Pancreas (tissue), 10 donors: ENCODE measurements at regions not wholly inside any gene's neighbourhood (a gene's known extent, or its start where the extent isn't known, plus 50 kb on each side); places are given as distances from the start of the nearest gene placed in this dataset.
A peak's percentile ranks its signal among the peaks of the same experiment; 100 is the strongest.

Experiments used
- ATAC-seq, 4 donors: fragments of 200-7000 bp; cut with Tn5 transposase; one replicate each; pipeline versions ENCODE4 v1.8.0 to v1.9.1; 2020; ENCODE audit warnings: mild to moderate bottlenecking in 4 of 4, moderate library complexity in 4 of 4
- DNase-seq, 6 donors: peaks; one replicate each; pipeline ENCODE4 v3.0.0-alpha.2; 2020
- FAIRE-seq: peaks from 2 replicates; lab custom pipeline; 2012; peaks lifted over from hg19 to GRCh38; lab: Jason Lieb, UNC
- H3K27ac ChIP-seq, 4 donors: fragments of 200-600 bp; sonication (generic); 1 replicate in 3 of 4; 2 replicates in 1 of 4; pipeline versions ENCODE4 v1.5.0 to v1.8.0; 2020
- H3K27me3 ChIP-seq, 4 donors: fragments of 200-600 bp; one replicate each; pipeline ENCODE4 v1.8.0; 2021
- H3K36me3 ChIP-seq, 3 donors: fragments of 200-600 bp; sonication (generic) in 1 of 3; one replicate each; pipeline versions ENCODE4 v1.5.0 to v1.8.0; 2020 to 2021
- H3K4me1 ChIP-seq, 3 donors: fragments of 200-600 bp; one replicate each; pipeline ENCODE4 v1.8.0; 2021
- H3K4me3 ChIP-seq, 4 donors: fragments of 200-600 bp; sonication (generic) in 2 of 4; one replicate each; pipeline versions ENCODE4 v1.5.0 to v1.8.0; 2020 to 2021
- H3K9me3 ChIP-seq, 4 donors: fragments of 200-600 bp; one replicate each; pipeline ENCODE4 v1.8.0; 2021
- CTCF ChIP-seq, 4 donors: fragments of 200-600 bp; sonication (generic) in 3 of 4; IDR thresholded peaks; one replicate each; pipeline versions ENCODE4 v1.5.0 to v1.8.0; 2021; ENCODE audit warnings: antibody characterized with exemption in 4 of 4
- whole genome bisulfite sequencing, 2 donors: extraction: QIAGEN DNeasy Blood & Tissue Kit; methylation state at CpG; one replicate each; pipeline ENCODE4 v1.1.7; 2013; 5-methylcytosine and 5-hydroxymethylcytosine counted together
- intact Hi-C, 3 donors: fragments of 100-400 bp; cut with DNase I; formaldehyde crosslinking; loops; one replicate each; pipeline versions ENCODE4 v1.11.1 to v1.14.2; 2022
- donor health status: healthy with polysubstance abuse.
- donor health status: DM: no; HTN: no; CAD: no; lungs with moderate emphysema.
- donor health status: DM: no; HTN: no; CAD: no.
- donor health status: control.
- donor health status: control.
- donor health status: Bipolar disorder and iron deficiency.
- donor health status: DM: yes; HTN: yes; CAD: no.
- donor health status: DM: no; HTN: no; CAD: no.
- donor health status: DM: no; HTN: no; CAD: no.
- donor health status: DM: yes; HTN: yes; CAD: no.

GRCh38 chr1:78226784-78227183, 181.0 kb downstream of the GIPC2 start:
- peaks cover 0 to 29% (median 18%) of the 10 kb centered on the region in 3 donors for H3K4me1 ChIP-seq
- H3K9me3 ChIP-seq, result no peaks in the 10 kb centered on the region
- TF ChIP-seq CTCF (IDR thresholded peaks at IDR 0.05), result no peak
- no peak overlapping the region for H3K27ac ChIP-seq
- DNase-seq (no peak), FAIRE-seq (no peak), ATAC-seq (no peak)
- H3K36me3 ChIP-seq, result no peaks in the 10 kb centered on the region
- intact Hi-C loops, result no loop called here
- no peaks in the 10 kb centered on the region for H3K27me3 ChIP-seq
- H3K4me3 ChIP-seq, result no peak overlapping the region
- WGBS, 2 donors, result 89 to 95% methylated on average over 3 of the region's 3 CpGs

- FAIRE-seq, result no peak
- WGBS, 2 donors, result 71 to 73% methylated on average over 6 of the region's 6 CpGs
- Histone ChIP-seq H3K27me3 (no peaks in the 10 kb centered on the region), H3K36me3 (no peaks in the 10 kb centered on the region), H3K9me3 (no peaks in the 10 kb centered on the region), H3K27ac (peak overlapping the region in 1 of 4 donors; percentile 2), H3K4me1 (peaks cover 0 to 17% (median 10%) of the 10 kb centered on the region in 3 donors), H3K4me3 (no peak overlapping the region)
- ATAC-seq, result no peak
- TF ChIP-seq CTCF (IDR thresholded peaks at IDR 0.05), result no peak
- DNase-seq, result no peak
- intact Hi-C loops, result no loop called here
Measured at GRCh38 chr1:78227705-78228635, 182.2 kb downstream of the GIPC2 start.

- no peaks in the 10 kb centered on the region for H3K36me3 ChIP-seq
- no peaks in the 10 kb centered on the region for H3K27me3 ChIP-seq
- WGBS, 2 donors, result 77 to 79% methylated on average over 3 of the region's 3 CpGs
- no peaks in the 10 kb centered on the region for H3K9me3 ChIP-seq
- intact Hi-C loops, result no loop called here
- ATAC-seq (peak in 2 of 4 donors; percentile 44 to 66), FAIRE-seq (no peak), DNase-seq (no peak)
- peaks cover 0 to 6% (median 0%) of the 10 kb centered on the region in 3 donors for H3K4me1 ChIP-seq
- H3K4me3 ChIP-seq, result no peak overlapping the region
- H3K27ac ChIP-seq, result no peak overlapping the region
- no peak for TF ChIP-seq CTCF (IDR thresholded peaks at IDR 0.05)
Measured at GRCh38 chr1:78229344-78229743, 183.6 kb downstream of the GIPC2 start.

GRCh38 chr1:78231477-78231876, 185.7 kb downstream of the GIPC2 start:
- DNase-seq (no peak), FAIRE-seq (no peak), ATAC-seq (no peak)
- no peaks in the 10 kb centered on the region for H3K4me1 ChIP-seq
- intact Hi-C loops, result no loop called here
- 68 to 69% methylated on average over 3 of the region's 3 CpGs for WGBS, 2 donors
- no peak overlapping the region for H3K4me3 ChIP-seq
- no peak for TF ChIP-seq CTCF (IDR thresholded peaks at IDR 0.05)
- no peaks in the 10 kb centered on the region for H3K27me3 ChIP-seq
- no peaks in the 10 kb centered on the region for H3K9me3 ChIP-seq
- H3K36me3 ChIP-seq, result no peaks in the 10 kb centered on the region
- no peak overlapping the region for H3K27ac ChIP-seq

GRCh38 chr1:78231894-78232293, 186.1 kb downstream of the GIPC2 start:
- intact Hi-C loops, result no loop called here
- TF ChIP-seq CTCF (IDR thresholded peaks at IDR 0.05), result no peak
- DNase-seq, result no peak
- Histone ChIP-seq H3K9me3 (no peaks in the 10 kb centered on the region), H3K27me3 (no peaks in the 10 kb centered on the region), H3K4me1 (no peaks in the 10 kb centered on the region), H3K27ac (no peak overlapping the region), H3K36me3 (no peaks in the 10 kb centered on the region), H3K4me3 (no peak overlapping the region)
- ATAC-seq, result no peak
- FAIRE-seq, result no peak
